Limb (tissue), 2 donors: ENCODE measurements at regions not wholly inside any gene's neighbourhood (a gene's known extent, or its start where the extent isn't known, plus 50 kb on each side); places are given as distances from the start of the nearest gene placed in this dataset.
A peak's percentile ranks its signal among the peaks of the same experiment; 100 is the strongest.

ENCODE experiments used
- DNase-seq, 2 donors: peaks; one replicate each; pipeline ENCODE4 v3.0.0-alpha.2; 2016; ENCODE audit errors: extremely low spot score in 2 of 2

GRCh38 chr10:35758076-35758475 lies 116.0 kb upstream of the FZD8 start:
- no peak for DNase-seq

GRCh38 chr10:35754519-35754918 lies 112.4 kb upstream of the FZD8 start:
- no peak for DNase-seq

GRCh38 chr10:35752469-35753461 lies 110.7 kb upstream of the FZD8 start:
- DNase-seq = no peak

- DNase-seq = no peak
These were observed 109.3 kb upstream of the FZD8 start for GRCh38 chr10:35751347-35751746.

GRCh38 chr10:35749230-35749629 lies 107.1 kb upstream of the FZD8 start:
- DNase-seq = no peak

- DNase-seq = no peak
These were observed 103.7 kb upstream of the FZD8 start for GRCh38 chr10:35745617-35746403.

GRCh38 chr10:35743851-35744250 lies 101.8 kb upstream of the FZD8 start:
- DNase-seq = no peak

GRCh38 chr10:35743351-35743750 lies 101.3 kb upstream of the FZD8 start:
- no peak for DNase-seq

GRCh38 chr10:35739998-35740397 lies 97.9 kb upstream of the FZD8 start:
- no peak for DNase-seq

- no peak for DNase-seq
These were observed 93.3 kb upstream of the FZD8 start for GRCh38 chr10:35735412-35735811.

GRCh38 chr10:35731828-35732227 lies 89.7 kb upstream of the FZD8 start:
- DNase-seq = no peak

- DNase-seq = no peak
These were observed 86.2 kb upstream of the FZD8 start for GRCh38 chr10:35728341-35728740.

- DNase-seq = peak in 1 of 2 donors; percentile 54
These were observed 84.8 kb upstream of the FZD8 start for GRCh38 chr10:35726846-35727245.

- DNase-seq = no peak
These were observed 81.9 kb upstream of the FZD8 start for GRCh38 chr10:35723992-35724391.

- DNase-seq = no peak
These were observed 81.0 kb upstream of the FZD8 start for GRCh38 chr10:35723059-35723458.

- no peak for DNase-seq
These were observed 80.5 kb upstream of the FZD8 start for GRCh38 chr10:35722636-35723035.

GRCh38 chr10:35722226-35722625 lies 80.1 kb upstream of the FZD8 start:
- DNase-seq = no peak

- DNase-seq = no peak
These were observed 78.3 kb upstream of the FZD8 start for GRCh38 chr10:35720366-35720765.

GRCh38 chr10:35716776-35717175 lies 74.7 kb upstream of the FZD8 start:
- DNase-seq = no peak

- DNase-seq = no peak
These were observed 70.4 kb upstream of the FZD8 start for GRCh38 chr10:35712486-35712885.

GRCh38 chr10:35711615-35712411 lies 69.7 kb upstream of the FZD8 start:
- DNase-seq = peak in 1 of 2 donors; percentile 46
